ENCODE measurements at regions not wholly inside any gene's neighbourhood (a gene's known extent, or its start where the extent isn't known, plus 50 kb on each side); places are given as distances from the start of the nearest gene placed in this dataset.

DNA sequence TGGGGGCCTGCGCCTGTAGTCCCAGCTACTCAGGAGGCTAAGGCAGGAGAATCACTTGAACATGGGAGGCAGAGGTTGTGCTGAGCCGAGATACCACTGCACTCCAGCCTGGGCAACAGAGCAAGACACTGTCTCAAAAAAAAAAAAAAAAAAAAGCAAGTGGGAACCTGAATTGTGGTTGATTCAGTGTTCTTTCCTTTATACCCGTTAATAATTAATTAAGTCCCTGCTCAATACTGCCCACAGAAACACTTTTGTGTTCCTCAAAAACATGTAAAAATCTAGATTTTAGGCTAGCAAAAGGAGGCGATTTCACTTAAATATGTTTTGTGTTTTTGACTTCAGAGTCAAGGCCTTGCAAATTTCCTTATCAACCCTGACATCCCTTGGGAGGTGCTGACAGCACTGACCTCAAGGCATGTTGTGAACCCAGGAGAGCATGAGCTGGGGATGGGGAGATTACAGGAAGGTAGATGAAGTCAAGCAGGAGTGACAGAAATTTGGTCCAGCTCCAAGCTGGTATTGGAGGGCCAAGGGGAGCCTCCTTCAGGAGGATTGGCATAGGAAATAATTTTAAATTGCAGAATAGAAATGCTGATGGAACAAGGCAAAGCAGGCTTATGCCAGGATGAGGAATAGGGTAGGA, 89.0 kb upstream of the PNPT1 start:
- TF ChIP-seq, protein P1, sequence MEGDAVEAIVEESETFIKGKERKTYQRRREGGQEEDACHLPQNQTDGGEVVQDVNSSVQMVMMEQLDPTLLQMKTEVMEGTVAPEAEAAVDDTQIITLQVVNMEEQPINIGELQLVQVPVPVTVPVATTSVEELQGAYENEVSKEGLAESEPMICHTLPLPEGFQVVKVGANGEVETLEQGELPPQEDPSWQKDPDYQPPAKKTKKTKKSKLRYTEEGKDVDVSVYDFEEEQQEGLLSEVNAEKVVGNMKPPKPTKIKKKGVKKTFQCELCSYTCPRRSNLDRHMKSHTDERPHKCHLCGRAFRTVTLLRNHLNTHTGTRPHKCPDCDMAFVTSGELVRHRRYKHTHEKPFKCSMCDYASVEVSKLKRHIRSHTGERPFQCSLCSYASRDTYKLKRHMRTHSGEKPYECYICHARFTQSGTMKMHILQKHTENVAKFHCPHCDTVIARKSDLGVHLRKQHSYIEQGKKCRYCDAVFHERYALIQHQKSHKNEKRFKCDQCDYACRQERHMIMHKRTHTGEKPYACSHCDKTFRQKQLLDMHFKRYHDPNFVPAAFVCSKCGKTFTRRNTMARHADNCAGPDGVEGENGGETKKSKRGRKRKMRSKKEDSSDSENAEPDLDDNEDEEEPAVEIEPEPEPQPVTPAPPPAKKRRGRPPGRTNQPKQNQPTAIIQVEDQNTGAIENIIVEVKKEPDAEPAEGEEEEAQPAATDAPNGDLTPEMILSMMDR (conservative IDR thresholded peaks at IDR 0.05; ENCODE audit: low read depth, low read length) = no peak
- TF ChIP-seq EZH2 (IDR thresholded peaks at IDR 0.05; ENCODE audit: low read length, unreplicated experiment) = no peak
- no peak for TF ChIP-seq EZH2phosphoT487 (IDR thresholded peaks at IDR 0.05; ENCODE audit: borderline replicate concordance, low read length)
